ENCODE measurements at regions not wholly inside any gene's neighbourhood (a gene's known extent, or its start where the extent isn't known, plus 50 kb on each side); places are given as distances from the start of the nearest gene placed in this dataset.
"Not testable (repeated sequence)": the region's sequence is repeated elsewhere in the genome, so short reads cannot be mapped to it uniquely, and the experiment has no call there.

- WGBS, 2 donors: 93 to 95% methylated on average over 9 of the region's 9 CpGs
- Histone ChIP-seq H3K27ac (no peak overlapping the region), H3K9me3 (peaks cover 0 to 4% (median 0%) of the 10 kb centered on the region in 4 donors), H3K27me3 (no peaks in the 10 kb centered on the region), H3K4me1 (peaks cover 0 to 5% (median 3%) of the 10 kb centered on the region in 4 donors), H3K4me3 (no peak overlapping the region), H3K36me3 (no peaks in the 10 kb centered on the region)
- DNase-seq: no peak
- no peak for TF ChIP-seq EP300 (IDR thresholded peaks at IDR 0.05)
- TF ChIP-seq POLR2A (IDR thresholded peaks at IDR 0.05): no peak
- TF ChIP-seq CTCF (IDR thresholded peaks at IDR 0.05): no peak
- no peak for TF ChIP-seq POLR2AphosphoS5 (IDR thresholded peaks at IDR 0.05)
- intact Hi-C loops (cut with DNase I): no loop called here
Observed at GRCh38 chr16:66242672-66243071, 123.8 kb upstream of the CDH5 start.

- H3K27me3 ChIP-seq; intact Hi-C loops (cut with DNase I); H3K4me3 ChIP-seq; H3K36me3 ChIP-seq; DNase-seq; H3K9me3 ChIP-seq; H3K27ac ChIP-seq; H3K4me1 ChIP-seq: not testable (repeated sequence)
- whole genome bisulfite sequencing, 2 donors: 74 to 81% methylated on average over 6 of the region's 6 CpGs
Observed at GRCh38 chr16:66242206-66242605, 124.3 kb upstream of the CDH5 start.

GRCh38 chr16:66240631-66241395 is 125.7 kb upstream of the CDH5 start:
- 81 to 88% methylated on average over 8 of the region's 8 CpGs for WGBS, 2 donors
- no peaks in the 10 kb centered on the region for H3K36me3 ChIP-seq
- DNase-seq: no peak
- peak overlapping the region in 2 of 4 donors; percentile 38 to 40 for H3K27ac ChIP-seq
- no peak for TF ChIP-seq POLR2A (IDR thresholded peaks at IDR 0.05)
- TF ChIP-seq CTCF (IDR thresholded peaks at IDR 0.05): no peak
- no peak for TF ChIP-seq EP300 (IDR thresholded peaks at IDR 0.05)
- TF ChIP-seq POLR2AphosphoS5 (IDR thresholded peaks at IDR 0.05): no peak
- no peak overlapping the region for H3K4me3 ChIP-seq
- intact Hi-C loops (cut with DNase I): no loop called here
- peaks cover 0 to 4% (median 0%) of the 10 kb centered on the region in 4 donors for H3K9me3 ChIP-seq
- no peaks in the 10 kb centered on the region for H3K4me1 ChIP-seq
- H3K27me3 ChIP-seq: no peaks in the 10 kb centered on the region

GRCh38 chr16:66240088-66240487 is 126.4 kb upstream of the CDH5 start:
- Histone ChIP-seq H3K27me3 (no peaks in the 10 kb centered on the region), H3K4me1 (no peaks in the 10 kb centered on the region), H3K27ac (peak overlapping the region in 1 of 4 donors; percentile 38), H3K4me3 (no peak overlapping the region), H3K9me3 (peaks cover 0 to 4% (median 0%) of the 10 kb centered on the region in 4 donors), H3K36me3 (no peaks in the 10 kb centered on the region)
- WGBS, 2 donors: 82 to 91% methylated on average over 6 of the region's 6 CpGs
- DNase-seq: peak; percentile 40
- TF ChIP-seq POLR2AphosphoS5 (IDR thresholded peaks at IDR 0.05) (no peak), POLR2A (IDR thresholded peaks at IDR 0.05) (no peak), CTCF (IDR thresholded peaks at IDR 0.05) (no peak), EP300 (IDR thresholded peaks at IDR 0.05) (no peak)
- intact Hi-C loops (cut with DNase I): no loop called here

- DNase-seq: peak; percentile 2
- no peak overlapping the region for H3K27ac ChIP-seq
- H3K27me3 ChIP-seq: no peaks in the 10 kb centered on the region
- H3K9me3 ChIP-seq: peaks cover 0 to 4% (median 0%) of the 10 kb centered on the region in 4 donors
- no peak for TF ChIP-seq POLR2AphosphoS5 (IDR thresholded peaks at IDR 0.05)
- TF ChIP-seq CTCF (IDR thresholded peaks at IDR 0.05): no peak
- no peak for TF ChIP-seq EP300 (IDR thresholded peaks at IDR 0.05)
- no peak for TF ChIP-seq POLR2A (IDR thresholded peaks at IDR 0.05)
- no peaks in the 10 kb centered on the region for H3K4me1 ChIP-seq
- intact Hi-C loops (cut with DNase I): no loop called here
- H3K4me3 ChIP-seq: no peak overlapping the region
- WGBS, 2 donors: 91 to 98% methylated on average over 1 of the region's 1 CpG
- no peaks in the 10 kb centered on the region for H3K36me3 ChIP-seq
Observed at GRCh38 chr16:66238696-66239095, 127.8 kb upstream of the CDH5 start.
